Fibroblast of lung (primary cell): ENCODE measurements at regions not wholly inside any gene's neighbourhood (a gene's known extent, or its start where the extent isn't known, plus 50 kb on each side); places are given as distances from the start of the nearest gene placed in this dataset.

ENCODE experiments used
- DNase-seq, 2 donors: peaks; one replicate each; pipeline versions ENCODE4 v3.0.0 to v3.0.0-alpha.2; 2010; ENCODE audit warnings: low read depth in 2 of 2
- H2AFZ ChIP-seq: 2 replicates; pipeline ENCODE4 v1.5.1; 2012; ENCODE audit warnings: low read length, control low read depth, inconsistent platforms
- H3K27ac ChIP-seq: 2 replicates; pipeline ENCODE4 v1.5.1; 2011; ENCODE audit warnings: low read length, control low read depth; ENCODE audit not compliant: insufficient read depth
- H3K27me3 ChIP-seq: 2 replicates; pipeline ENCODE4 v1.5.1; 2011; ENCODE audit warnings: mild to moderate bottlenecking, low read length; ENCODE audit not compliant: control insufficient read depth, insufficient read depth
- H3K36me3 ChIP-seq: 2 replicates; pipeline ENCODE4 v1.5.1; 2011; ENCODE audit warnings: low read length; ENCODE audit not compliant: control insufficient read depth, insufficient read depth
- H3K4me1 ChIP-seq: 2 replicates; pipeline ENCODE4 v1.5.1; 2011; ENCODE audit warnings: low read length; ENCODE audit not compliant: control insufficient read depth, insufficient read depth; ENCODE audit errors: extremely low read depth
- H3K4me2 ChIP-seq: 2 replicates; pipeline ENCODE4 v1.5.1; 2011; ENCODE audit warnings: low read length, control low read depth; ENCODE audit not compliant: insufficient read depth; ENCODE audit errors: extremely low read depth
- H3K4me3 ChIP-seq, 4 experiments: fragments of 200-600 bp in 1 of 4; sonication (generic) in 1 of 4; replicated peaks in 1 of 4; 2 replicates each; pipeline ENCODE4 v1.5.1; 2011 to 2016; ENCODE audit warnings: low read length in 4 of 4, low read depth in 3 of 4, mild to moderate bottlenecking in 3 of 4, control low read depth in 2 of 4, inconsistent platforms in 1 of 4, mixed read lengths in 1 of 4; ENCODE audit not compliant: insufficient read depth in 1 of 4; ENCODE audit errors: control extremely low read depth in 1 of 4
- H3K79me2 ChIP-seq: 2 replicates; pipeline ENCODE4 v1.5.1; 2012; ENCODE audit warnings: mild to moderate bottlenecking, low read length, inconsistent platforms; ENCODE audit not compliant: control insufficient read depth, insufficient read depth
- H3K9ac ChIP-seq: 2 replicates; pipeline ENCODE4 v1.5.1; 2011; ENCODE audit warnings: mild to moderate bottlenecking, low read length, control low read depth; ENCODE audit not compliant: insufficient read depth
- H3K9me3 ChIP-seq: 2 replicates; pipeline ENCODE4 v1.5.1; 2012; ENCODE audit warnings: low read depth, low read length; ENCODE audit not compliant: control insufficient read depth, insufficient read depth
- H4K20me1 ChIP-seq: 2 replicates; pipeline ENCODE4 v1.5.1; 2011; ENCODE audit warnings: low read length; ENCODE audit not compliant: control insufficient read depth, insufficient read depth; ENCODE audit errors: extremely low read depth
- CTCF ChIP-seq, 2 donors: IDR thresholded peaks in 1 of 2; conservative IDR thresholded peaks in 1 of 2; 1 replicate in 1 of 2; 2 replicates in 1 of 2; pipeline ENCODE4 v1.5.1; 2011 to 2012; ENCODE audit warnings: low read length in 2 of 2, control low read depth in 1 of 2, inconsistent platforms in 1 of 2, low read depth in 1 of 2, mild to moderate bottlenecking in 1 of 2
- EZH2 ChIP-seq: IDR thresholded peaks from 2 replicates; pipeline ENCODE4 v1.5.1; 2012; ENCODE audit warnings: low read length, control low read depth, mild to moderate bottlenecking; ENCODE audit errors: missing control alignments

GRCh38 chr3:147653367-147653923 lies 244.3 kb downstream of the ZIC1 start:
- Histone ChIP-seq H2AFZ (no peak overlapping the region), H3K4me1 (peaks cover 3% of the 10 kb centered on the region), H3K36me3 (no peaks in the 10 kb centered on the region), H3K27ac (no peak overlapping the region), H3K4me3 (no peak overlapping the region), H3K9me3 (no peaks in the 10 kb centered on the region), H3K27me3 (no peaks in the 10 kb centered on the region), H4K20me1 (no peaks in the 10 kb centered on the region), H3K79me2 (no peaks in the 10 kb centered on the region), H3K4me2 (peak overlapping the region; percentile 32), H3K9ac (no peak overlapping the region)
- no peak for DNase-seq
- TF ChIP-seq EZH2: no peak
- TF ChIP-seq CTCF (conservative IDR thresholded peaks at IDR 0.05 in 1 of 2, IDR thresholded peaks at IDR 0.05 in 1 of 2; ENCODE audit: low read depth in 1 of 2, low read length in 2 of 2): no peak

GRCh38 chr3:147654827-147655226 lies 245.7 kb downstream of the ZIC1 start:
- Histone ChIP-seq H4K20me1 (no peaks in the 10 kb centered on the region), H3K9ac (no peak overlapping the region), H2AFZ (peak overlapping the region; percentile 25), H3K4me2 (no peak overlapping the region), H3K79me2 (no peaks in the 10 kb centered on the region), H3K4me1 (peaks cover 3% of the 10 kb centered on the region), H3K4me3 (no peak overlapping the region), H3K27ac (no peak overlapping the region), H3K9me3 (no peaks in the 10 kb centered on the region), H3K27me3 (no peaks in the 10 kb centered on the region), H3K36me3 (no peaks in the 10 kb centered on the region)
- DNase-seq: peak; percentile 34 to 87
- TF ChIP-seq EZH2 (no peak), CTCF (conservative IDR thresholded peaks at IDR 0.05 in 1 of 2, IDR thresholded peaks at IDR 0.05 in 1 of 2; ENCODE audit: low read depth in 1 of 2, low read length in 2 of 2) (no peak)

GRCh38 chr3:147655236-147655635 lies 246.1 kb downstream of the ZIC1 start:
- Histone ChIP-seq H3K4me3 (no peak overlapping the region), H3K4me2 (no peak overlapping the region)

More at GRCh38 chr3:147655236-147655635, 246.1 kb downstream of the ZIC1 start:
- DNase-seq: peak in 1 of 2 donors; percentile 87
- Histone ChIP-seq H3K9me3 (no peaks in the 10 kb centered on the region), H3K36me3 (no peaks in the 10 kb centered on the region), H4K20me1 (no peaks in the 10 kb centered on the region), H3K27me3 (no peaks in the 10 kb centered on the region), H3K9ac (no peak overlapping the region), H3K79me2 (no peaks in the 10 kb centered on the region), H3K27ac (no peak overlapping the region), H3K4me1 (peaks cover 3% of the 10 kb centered on the region), H2AFZ (no peak overlapping the region)
- TF ChIP-seq CTCF (conservative IDR thresholded peaks at IDR 0.05 in 1 of 2, IDR thresholded peaks at IDR 0.05 in 1 of 2; ENCODE audit: low read depth in 1 of 2, low read length in 2 of 2): no peak
- no peak for TF ChIP-seq EZH2
